A673 (cell line): ENCODE measurements at regions not wholly inside any gene's neighbourhood (a gene's known extent, or its start where the extent isn't known, plus 50 kb on each side); places are given as distances from the start of the nearest gene placed in this dataset.

Source experiments
- EZH2 ChIP-seq: fragments of 200-600 bp; sonication (generic); IDR thresholded peaks from 2 replicates; pipeline ENCODE4 v1.6.1; 2017; ENCODE audit warnings: borderline replicate concordance, low read depth, mild to moderate bottlenecking, mixed read lengths, antibody characterized with exemption, low read length; ENCODE audit not compliant: poor library complexity, severe bottlenecking
- TF ChIP-seq, protein P1 (sequence below): fragments of 300-800, 200-600 bp; sonication (generic); conservative IDR thresholded peaks from 2 replicates; pipeline ENCODE4 v1.5.1; 2017; ENCODE audit warnings: low read depth, mild to moderate bottlenecking, antibody characterized with exemption, low read length, moderate library complexity, mixed read lengths

DNA sequence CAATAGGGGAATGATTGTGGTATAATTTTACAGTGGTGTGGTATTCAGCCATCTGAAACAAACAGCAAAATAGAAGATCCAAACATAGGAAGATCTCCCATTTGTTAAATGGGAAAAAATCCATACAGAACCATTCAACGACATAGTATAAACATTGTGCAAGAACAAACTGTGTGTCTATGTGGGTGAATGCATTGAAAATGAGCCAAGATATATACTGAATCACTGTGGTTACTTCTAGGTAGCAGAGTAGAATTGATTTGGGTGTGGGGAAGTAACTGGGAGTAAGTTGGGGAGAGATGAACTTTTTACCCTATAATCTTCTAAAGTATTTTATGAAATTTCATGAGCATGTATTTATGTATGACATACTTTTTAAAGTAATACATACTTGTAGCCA, 123.1 kb upstream of the UMPS start:
- TF ChIP-seq, protein P1, sequence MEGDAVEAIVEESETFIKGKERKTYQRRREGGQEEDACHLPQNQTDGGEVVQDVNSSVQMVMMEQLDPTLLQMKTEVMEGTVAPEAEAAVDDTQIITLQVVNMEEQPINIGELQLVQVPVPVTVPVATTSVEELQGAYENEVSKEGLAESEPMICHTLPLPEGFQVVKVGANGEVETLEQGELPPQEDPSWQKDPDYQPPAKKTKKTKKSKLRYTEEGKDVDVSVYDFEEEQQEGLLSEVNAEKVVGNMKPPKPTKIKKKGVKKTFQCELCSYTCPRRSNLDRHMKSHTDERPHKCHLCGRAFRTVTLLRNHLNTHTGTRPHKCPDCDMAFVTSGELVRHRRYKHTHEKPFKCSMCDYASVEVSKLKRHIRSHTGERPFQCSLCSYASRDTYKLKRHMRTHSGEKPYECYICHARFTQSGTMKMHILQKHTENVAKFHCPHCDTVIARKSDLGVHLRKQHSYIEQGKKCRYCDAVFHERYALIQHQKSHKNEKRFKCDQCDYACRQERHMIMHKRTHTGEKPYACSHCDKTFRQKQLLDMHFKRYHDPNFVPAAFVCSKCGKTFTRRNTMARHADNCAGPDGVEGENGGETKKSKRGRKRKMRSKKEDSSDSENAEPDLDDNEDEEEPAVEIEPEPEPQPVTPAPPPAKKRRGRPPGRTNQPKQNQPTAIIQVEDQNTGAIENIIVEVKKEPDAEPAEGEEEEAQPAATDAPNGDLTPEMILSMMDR = no peak
- no peak for TF ChIP-seq EZH2
